NT2/D1 (cell line): ENCODE measurements at regions not wholly inside any gene's neighbourhood (a gene's known extent, or its start where the extent isn't known, plus 50 kb on each side); places are given as distances from the start of the nearest gene placed in this dataset.

ENCODE experiments used
- DNase-seq: peaks from one replicate; pipeline ENCODE4 v3.0.0-alpha.2; 2011; ENCODE audit warnings: low read depth, low spot score
- H3K27me3 ChIP-seq: 2 replicates; pipeline ENCODE4 v1.6.0; 2011; ENCODE audit warnings: mild to moderate bottlenecking; ENCODE audit not compliant: insufficient read length, insufficient read depth
- H3K36me3 ChIP-seq: 2 replicates; pipeline ENCODE4 v1.6.1; 2011; ENCODE audit warnings: mild to moderate bottlenecking, low read length, mixed read lengths; ENCODE audit not compliant: insufficient read depth, insufficient read length
- H3K4me1 ChIP-seq: 2 replicates; pipeline ENCODE4 v1.5.1; 2011; ENCODE audit not compliant: insufficient read depth, insufficient read length
- H3K4me3 ChIP-seq: 2 replicates; pipeline ENCODE4 v1.5.1; 2011; ENCODE audit warnings: low read depth; ENCODE audit not compliant: insufficient read length
- H3K9ac ChIP-seq: 2 replicates; pipeline ENCODE4 v1.6.0; 2011; ENCODE audit warnings: low read depth; ENCODE audit not compliant: insufficient read length
- H3K9me3 ChIP-seq: 2 replicates; pipeline ENCODE4 v1.5.1; 2011; ENCODE audit warnings: mild to moderate bottlenecking, low read length; ENCODE audit not compliant: insufficient read depth
- SUZ12 ChIP-seq: IDR thresholded peaks from 2 replicates; pipeline ENCODE4 v1.6.1; 2011; ENCODE audit not compliant: insufficient read length, insufficient read depth; ENCODE audit errors: extremely low read depth
- YY1 ChIP-seq: IDR thresholded peaks from 2 replicates; pipeline ENCODE4 v1.6.1; 2011; ENCODE audit not compliant: insufficient read length, insufficient read depth
- ZNF274 ChIP-seq: IDR thresholded peaks from 2 replicates; pipeline ENCODE4 v1.6.1; 2011; ENCODE audit warnings: mild to moderate bottlenecking, low read depth, low read length

DNA sequence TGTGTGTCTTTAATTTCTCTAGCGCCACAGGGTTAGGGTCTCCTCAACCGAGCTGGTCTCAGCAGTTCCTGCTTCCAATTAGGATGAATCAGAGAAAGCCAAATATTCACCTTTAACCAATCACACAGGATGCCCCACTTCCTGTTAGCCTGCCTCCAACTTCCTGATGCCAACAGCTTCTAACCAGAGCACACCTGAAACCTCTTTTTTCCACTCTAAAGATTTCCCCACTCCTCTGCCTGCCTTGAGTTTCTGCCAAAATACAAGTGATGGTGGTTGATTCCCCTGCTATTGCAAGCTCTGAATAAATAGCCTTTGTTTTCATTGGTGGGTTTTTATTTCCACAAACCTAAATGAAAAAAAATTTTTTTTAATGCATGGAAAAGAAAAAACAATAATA, 144.7 kb upstream of the UST start:
- Histone ChIP-seq H3K36me3 (no peaks in the 10 kb centered on the region), H3K27me3 (no peaks in the 10 kb centered on the region), H3K9ac (no peak overlapping the region), H3K4me3 (no peak overlapping the region), H3K4me1 (no peaks in the 10 kb centered on the region), H3K9me3 (peaks cover 39% of the 10 kb centered on the region)
- TF ChIP-seq ZNF274 (no peak), SUZ12 (no peak), YY1 (no peak)
- no peak for DNase-seq

DNA sequence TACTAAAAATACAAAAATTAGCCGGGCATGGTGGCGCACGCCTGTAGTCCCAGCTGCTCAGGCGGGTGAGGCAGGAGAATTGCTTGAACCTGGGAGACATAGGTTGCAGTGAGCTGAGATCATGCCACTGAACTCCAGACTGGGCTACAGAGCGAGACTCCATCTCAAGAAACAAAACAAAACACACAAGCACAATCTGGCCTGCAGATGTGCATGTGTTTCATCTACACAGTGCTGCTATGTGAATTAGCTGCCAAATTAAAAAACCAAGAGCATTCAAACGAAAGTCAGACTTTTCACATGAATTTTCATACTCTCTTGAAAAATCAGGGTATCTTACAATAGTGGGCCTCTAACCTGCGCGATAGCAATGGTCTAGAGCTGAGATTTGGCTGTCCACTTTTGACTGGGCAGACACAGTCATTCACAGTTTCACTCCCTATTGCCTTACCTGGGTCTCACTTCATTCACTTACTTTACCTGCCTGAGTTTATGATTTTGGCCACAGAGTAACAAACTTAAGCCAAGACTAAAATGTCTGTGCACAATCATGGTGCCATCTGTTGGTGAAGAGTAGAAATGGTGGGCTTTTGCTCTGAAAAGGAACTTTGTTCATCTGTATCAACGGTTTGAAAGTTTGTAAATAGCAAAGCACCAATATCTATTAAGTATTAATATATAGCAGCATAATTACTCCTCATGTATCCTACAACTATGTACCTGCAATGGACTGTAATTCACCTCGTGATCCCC, 138.5 kb upstream of the UST start:
- TF ChIP-seq ZNF274 (no peak), YY1 (no peak), SUZ12 (no peak)
- Histone ChIP-seq H3K4me3 (no peak overlapping the region), H3K4me1 (no peaks in the 10 kb centered on the region), H3K9me3 (peaks cover 4% of the 10 kb centered on the region; the same call in 1 of the 2 replicates), H3K36me3 (no peaks in the 10 kb centered on the region), H3K9ac (no peak overlapping the region), H3K27me3 (no peaks in the 10 kb centered on the region)
- no peak for DNase-seq

DNA sequence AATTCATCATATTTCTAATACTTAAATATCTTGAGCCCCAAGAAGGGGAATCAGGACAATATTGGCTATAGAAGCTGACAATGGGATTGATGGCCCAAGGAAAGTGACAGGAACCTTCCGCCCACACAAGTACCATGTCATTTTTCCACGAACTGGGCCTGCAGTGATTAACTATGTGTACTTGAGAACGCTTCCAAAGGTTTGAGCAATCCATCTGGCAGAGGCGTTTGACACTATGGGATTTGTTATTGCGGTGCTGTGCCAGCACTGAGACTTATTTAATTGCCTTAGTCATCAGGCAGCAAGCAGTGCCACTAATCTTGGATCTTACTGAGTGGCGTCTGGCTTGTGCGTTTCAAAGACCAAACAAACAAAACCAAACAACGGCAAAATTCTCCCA, 135.6 kb upstream of the UST start:
- DNase-seq: no peak
- H3K4me3 ChIP-seq: no peak overlapping the region
- H3K4me1 ChIP-seq: no peaks in the 10 kb centered on the region
- H3K27me3 ChIP-seq: no peaks in the 10 kb centered on the region
- no peaks in the 10 kb centered on the region for H3K36me3 ChIP-seq
- no peaks in the 10 kb centered on the region for H3K9me3 ChIP-seq
- H3K9ac ChIP-seq: no peak overlapping the region
- TF ChIP-seq SUZ12 (no peak), YY1 (no peak), ZNF274 (no peak)

DNA sequence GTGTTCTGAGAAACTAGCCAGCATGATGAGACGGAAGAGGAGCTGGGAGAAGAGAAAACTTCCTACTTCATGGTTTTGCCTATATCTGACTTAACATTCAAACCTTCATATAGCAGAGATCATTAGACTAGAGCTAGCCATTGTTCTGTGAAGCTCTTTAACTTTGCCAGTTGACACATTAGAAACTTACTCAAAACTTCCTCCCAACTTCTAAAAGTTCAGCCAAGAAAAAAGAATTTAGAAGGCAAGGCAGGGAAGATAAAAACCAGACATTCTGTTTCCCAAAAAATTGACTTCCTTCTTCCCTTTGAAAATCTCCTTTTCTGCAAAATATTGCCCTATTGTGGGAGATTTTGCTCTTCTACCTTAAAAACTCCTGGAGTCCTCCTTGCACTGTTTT, 134.8 kb upstream of the UST start:
- no peaks in the 10 kb centered on the region for H3K27me3 ChIP-seq
- H3K36me3 ChIP-seq: no peaks in the 10 kb centered on the region
- DNase-seq: no peak
- H3K4me3 ChIP-seq: no peak overlapping the region
- no peak overlapping the region for H3K9ac ChIP-seq
- H3K9me3 ChIP-seq: no peaks in the 10 kb centered on the region
- TF ChIP-seq SUZ12: no peak
- no peak for TF ChIP-seq YY1
- no peak for TF ChIP-seq ZNF274
- no peaks in the 10 kb centered on the region for H3K4me1 ChIP-seq

DNA sequence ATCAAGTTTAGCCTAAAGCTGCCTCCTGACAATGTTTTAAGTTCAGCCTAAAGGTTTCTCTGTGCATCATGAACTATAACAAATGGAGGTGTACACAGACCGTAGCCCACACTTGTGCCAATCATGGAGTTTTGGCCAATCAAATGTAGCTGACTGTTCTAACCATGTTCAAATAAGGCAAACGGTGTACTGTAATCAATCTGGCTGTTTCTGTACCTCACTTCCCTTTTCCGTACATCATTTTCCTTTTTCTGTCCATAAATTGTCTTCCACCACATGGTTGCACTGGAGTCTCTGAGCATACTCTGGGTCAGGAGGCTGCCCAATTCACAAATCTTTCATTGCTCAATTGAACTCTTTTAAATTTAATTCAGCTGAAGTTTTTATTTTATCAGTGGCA, 132.2 kb upstream of the UST start:
- H3K4me3 ChIP-seq: no peak overlapping the region
- no peaks in the 10 kb centered on the region for H3K36me3 ChIP-seq
- no peak overlapping the region for H3K9ac ChIP-seq
- no peak for TF ChIP-seq SUZ12
- TF ChIP-seq YY1: no peak
- TF ChIP-seq ZNF274: no peak
- H3K9me3 ChIP-seq: no peaks in the 10 kb centered on the region
- H3K27me3 ChIP-seq: no peaks in the 10 kb centered on the region
- no peak for DNase-seq
- no peaks in the 10 kb centered on the region for H3K4me1 ChIP-seq

DNA sequence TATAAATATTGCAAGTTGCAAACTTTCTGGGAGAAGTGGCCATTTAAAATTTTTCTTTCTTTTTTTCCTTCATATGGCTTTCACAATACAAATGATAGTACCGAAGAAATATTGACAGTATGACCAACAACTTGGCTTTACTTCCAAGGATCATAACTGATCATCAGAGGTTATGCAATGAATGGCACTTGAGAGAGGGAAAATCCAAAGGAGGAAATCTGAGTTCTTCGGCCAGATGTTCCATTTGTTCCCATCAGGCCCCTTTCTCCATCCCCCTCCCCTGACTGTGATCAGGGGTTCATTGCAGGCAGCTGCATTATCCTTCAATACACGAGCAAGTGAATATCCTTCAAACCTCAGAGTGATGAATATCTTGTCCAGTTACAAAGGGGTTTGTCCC, 130.0 kb upstream of the UST start:
- no peak for TF ChIP-seq YY1
- Histone ChIP-seq H3K4me1 (no peaks in the 10 kb centered on the region), H3K4me3 (no peak overlapping the region), H3K27me3 (no peaks in the 10 kb centered on the region), H3K9me3 (no peaks in the 10 kb centered on the region), H3K36me3 (no peaks in the 10 kb centered on the region), H3K9ac (no peak overlapping the region)
- DNase-seq: no peak

DNA sequence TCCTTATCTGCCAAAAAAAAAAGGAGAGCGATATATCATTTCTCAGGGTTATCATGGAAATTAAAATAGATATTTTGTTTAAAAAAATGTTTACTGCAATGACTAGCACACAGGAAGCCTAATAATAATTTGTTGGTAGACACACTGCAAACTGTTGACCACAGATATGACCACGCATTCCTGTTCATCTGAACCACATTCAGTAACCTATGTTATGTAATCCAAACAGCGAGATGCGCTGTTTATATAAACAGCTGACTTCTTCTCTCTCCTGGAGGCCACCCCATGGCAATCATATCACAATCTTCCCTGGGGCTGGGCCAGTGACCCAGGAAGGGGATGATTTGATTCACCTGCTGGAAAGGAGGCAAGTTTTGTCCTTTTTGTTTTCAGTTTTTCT, 129.3 kb upstream of the UST start:
- no peak for DNase-seq
- Histone ChIP-seq H3K27me3 (no peaks in the 10 kb centered on the region), H3K4me1 (no peaks in the 10 kb centered on the region), H3K4me3 (no peak overlapping the region), H3K9ac (no peak overlapping the region), H3K36me3 (no peaks in the 10 kb centered on the region), H3K9me3 (no peaks in the 10 kb centered on the region)
- TF ChIP-seq ZNF274 (no peak), YY1 (no peak), SUZ12 (no peak)

DNA sequence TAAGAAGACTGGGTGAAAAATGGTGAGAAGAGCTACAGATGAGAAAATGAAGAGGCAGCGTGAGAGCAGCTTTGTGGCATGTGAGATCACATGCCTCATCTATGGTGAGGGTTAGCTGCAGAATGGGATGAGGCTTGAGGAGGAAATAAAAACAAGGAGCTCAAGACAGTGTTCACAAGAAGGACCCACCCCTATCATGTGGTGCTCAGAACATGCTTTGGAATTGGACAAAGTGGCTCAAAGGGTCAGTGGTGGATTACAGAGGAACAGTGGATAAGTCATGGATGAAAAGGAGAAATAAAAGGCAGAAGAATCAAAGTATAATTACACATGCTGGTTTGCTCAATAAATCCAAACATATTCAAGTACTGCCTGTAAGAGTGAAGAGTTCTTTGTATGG, 126.9 kb upstream of the UST start:
- DNase-seq: no peak

More for the DNA sequence above, 126.9 kb upstream of the UST start:
- H3K9me3 ChIP-seq: no peaks in the 10 kb centered on the region
- H3K9ac ChIP-seq: no peak overlapping the region
- no peaks in the 10 kb centered on the region for H3K4me1 ChIP-seq
- H3K4me3 ChIP-seq: no peak overlapping the region
- TF ChIP-seq ZNF274 (no peak), SUZ12 (no peak), YY1 (no peak)
- H3K27me3 ChIP-seq: no peaks in the 10 kb centered on the region
- H3K36me3 ChIP-seq: no peaks in the 10 kb centered on the region
